ENCODE measurements at regions not wholly inside any gene's neighbourhood (a gene's known extent, or its start where the extent isn't known, plus 50 kb on each side); places are given as distances from the start of the nearest gene placed in this dataset.
"Not testable (repeated sequence)": the region's sequence is repeated elsewhere in the genome, so short reads cannot be mapped to it uniquely, and the experiment has no call there.

DNA sequence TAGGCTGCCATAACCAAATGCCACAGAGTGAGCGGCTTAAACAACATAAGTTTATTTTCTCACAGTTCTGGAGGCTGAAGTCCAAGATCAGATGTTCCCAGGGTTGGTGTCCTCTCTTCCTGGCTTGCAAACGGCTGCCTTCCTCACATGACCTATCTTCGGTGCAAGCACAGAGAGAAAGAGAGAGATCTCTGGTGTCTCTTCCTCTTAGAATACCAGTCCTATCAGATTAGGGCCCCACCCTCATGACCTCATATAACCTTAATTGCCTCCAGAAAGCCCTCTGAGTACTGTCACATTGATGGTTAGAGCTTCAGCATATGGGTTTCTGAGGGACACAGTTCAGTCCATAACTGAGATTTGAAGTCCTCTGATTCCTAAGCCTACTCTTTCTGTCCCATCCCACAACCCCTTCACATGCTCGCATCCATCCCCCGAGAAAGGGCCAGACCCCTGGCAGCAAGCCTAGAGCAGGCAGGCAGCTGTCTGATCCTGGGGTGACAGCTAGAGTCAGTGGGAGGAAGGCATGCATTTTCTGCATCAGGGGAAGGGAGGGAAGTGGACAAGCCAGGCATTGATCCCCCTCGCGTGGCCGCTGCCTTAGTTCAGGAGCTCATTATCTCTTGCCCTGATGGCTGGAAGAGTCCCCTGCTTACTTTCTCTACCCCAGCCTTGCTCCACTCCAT, 114.1 kb downstream of the FAR1 start:
- DNase-seq = peak; percentile 46

GRCh38 chr11:13784441-13784840, 116.0 kb downstream of the FAR1 start:
- DNase-seq = no peak

GRCh38 chr11:13784855-13785254, 116.4 kb downstream of the FAR1 start:
- no peak for DNase-seq

DNA sequence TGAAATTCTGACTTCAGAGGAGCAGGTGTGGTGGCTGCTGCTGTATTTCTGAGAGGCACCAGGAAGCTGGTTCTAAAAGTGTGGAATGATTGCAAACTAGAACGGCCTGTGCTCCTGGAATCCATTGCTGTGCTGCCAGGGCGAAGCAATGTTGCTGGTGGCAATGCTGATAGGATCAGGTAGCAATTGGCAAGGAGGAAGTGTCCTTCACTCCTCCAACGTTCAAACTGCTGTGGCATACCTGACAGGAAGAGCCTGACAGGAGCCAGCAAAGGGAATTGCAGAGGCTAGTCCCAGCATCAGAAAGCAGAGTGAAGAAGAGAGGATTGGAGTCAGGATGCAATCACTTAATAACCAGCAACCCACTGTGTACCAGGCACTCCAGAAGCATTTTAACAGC, 118.2 kb downstream of the FAR1 start:
- DNase-seq = no peak

- DNase-seq = not testable (repeated sequence)
These were observed 129.1 kb downstream of the FAR1 start for GRCh38 chr11:13797616-13798015.

DNA sequence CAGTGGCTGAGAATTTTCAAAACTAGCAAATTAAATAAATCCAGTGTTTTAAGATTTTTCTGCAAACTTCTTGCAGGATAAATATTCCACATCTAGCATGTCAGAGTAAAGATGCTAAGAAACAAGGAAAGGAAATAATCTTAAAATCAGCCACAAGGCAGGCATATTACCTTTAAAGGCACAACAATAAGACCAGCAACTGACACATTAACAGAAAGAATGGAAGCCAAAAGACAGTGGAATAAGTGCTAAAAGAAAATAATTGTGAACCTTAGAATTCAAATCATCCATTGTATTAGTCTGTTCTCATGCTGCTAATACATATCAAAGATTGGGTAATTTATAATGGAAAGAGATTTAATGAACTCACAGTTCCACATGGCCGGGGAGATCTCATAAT, 132.4 kb downstream of the FAR1 start:
- no peak for DNase-seq

DNA sequence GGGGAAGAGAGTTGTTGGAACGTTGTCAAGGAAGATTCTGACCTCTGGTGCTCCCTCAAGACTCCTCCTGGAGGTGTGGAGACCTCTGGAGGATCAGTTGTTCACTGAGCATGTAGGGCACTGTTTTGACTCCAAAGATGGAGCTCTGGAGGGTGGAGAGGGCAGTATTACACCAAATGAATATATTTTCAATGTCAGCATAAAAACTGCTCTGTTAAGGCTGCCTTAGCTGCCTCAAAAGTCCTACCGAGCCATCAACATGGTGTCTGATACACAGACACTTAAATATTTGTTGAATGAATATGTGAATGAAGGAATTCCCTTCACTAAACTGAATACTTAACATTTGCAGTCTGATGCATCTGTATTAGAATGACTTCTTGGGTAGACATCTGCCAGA, 144.2 kb upstream of the SPON1 start:
- DNase-seq = no peak

- no peak for DNase-seq
These were observed 135.8 kb upstream of the SPON1 start for GRCh38 chr11:13826505-13827278.

DNA sequence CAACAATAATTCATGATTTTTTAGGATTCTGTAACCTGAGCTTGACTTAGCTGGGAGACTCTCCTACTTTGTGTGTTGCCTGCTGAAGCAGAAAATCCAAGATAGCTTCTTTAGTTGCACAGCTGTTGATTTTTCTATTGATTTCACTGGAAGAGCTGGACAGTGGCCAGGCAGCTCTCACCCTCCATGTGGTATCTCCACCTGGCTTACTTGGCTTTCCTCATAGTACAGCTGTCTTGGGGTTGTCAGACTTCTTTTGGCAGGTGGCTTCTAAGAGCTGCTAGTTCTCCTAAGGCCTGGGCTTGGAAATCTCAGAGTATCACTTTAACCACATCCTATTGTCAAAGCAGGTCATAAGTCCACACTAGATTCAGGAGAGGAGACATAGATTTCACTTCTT, 130.8 kb upstream of the SPON1 start:
- DNase-seq = peak; percentile 55

DNA sequence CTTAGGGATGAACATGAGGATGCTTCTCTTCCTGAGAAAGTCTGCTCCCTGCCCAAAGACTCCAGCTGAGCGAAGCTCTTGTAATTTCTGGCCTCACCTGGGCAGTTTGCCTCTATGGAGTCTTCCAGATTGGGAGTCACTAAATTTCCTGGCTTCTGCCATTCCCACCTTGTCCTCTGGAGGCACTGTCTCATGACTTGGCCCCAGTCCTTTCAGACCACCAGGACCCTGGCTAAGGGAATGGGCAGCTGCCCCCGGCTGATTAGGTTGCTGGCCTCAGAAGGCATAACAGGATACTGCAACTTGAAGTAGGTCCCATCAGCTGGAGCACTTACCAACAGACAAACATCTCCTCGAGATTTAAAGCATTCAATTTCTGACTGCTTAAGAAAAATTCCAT, 128.1 kb upstream of the SPON1 start:
- DNase-seq = no peak

DNA sequence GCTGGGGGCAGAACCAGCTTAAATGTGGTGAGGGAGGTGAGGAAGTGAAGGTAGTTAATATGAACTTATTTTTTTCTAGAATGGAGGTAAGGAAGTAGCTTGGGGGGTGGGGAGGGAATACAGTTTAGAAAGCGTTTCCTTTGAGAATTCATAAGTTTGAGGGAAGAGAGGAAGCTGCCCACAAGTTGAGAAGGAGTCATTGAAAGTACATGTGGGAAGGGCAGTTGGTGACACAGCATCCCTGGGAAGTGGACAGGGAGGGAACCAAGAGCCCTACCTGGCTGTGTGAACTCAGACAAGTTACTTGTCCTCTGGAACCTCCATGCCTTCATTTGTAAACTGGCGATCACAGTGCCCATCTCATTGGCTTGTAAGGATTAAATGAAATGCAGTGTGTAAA, 125.9 kb upstream of the SPON1 start:
- DNase-seq = no peak

- no peak for DNase-seq
These were observed 125.2 kb upstream of the SPON1 start for GRCh38 chr11:13837286-13837685.

DNA sequence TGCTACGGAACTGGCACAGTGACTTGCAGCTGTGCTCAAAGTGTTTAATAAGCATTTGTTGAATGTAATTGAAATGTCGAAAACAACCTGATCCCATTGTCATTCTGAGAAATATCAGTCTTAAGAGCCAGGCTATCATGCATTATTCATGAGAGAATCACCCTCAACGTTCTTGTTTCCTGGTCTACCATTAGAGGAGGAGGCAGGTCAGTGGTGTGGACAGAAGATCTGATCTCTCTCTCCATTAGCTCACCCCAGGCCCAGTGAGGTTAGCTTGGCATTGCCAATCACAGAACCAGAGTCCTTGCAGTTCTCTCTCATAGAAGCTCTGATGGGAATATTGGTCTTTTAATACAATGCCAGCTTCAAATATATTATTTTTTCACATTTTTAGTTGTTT, 121.1 kb upstream of the SPON1 start:
- no peak for DNase-seq

- no peak for DNase-seq
These were observed 114.5 kb upstream of the SPON1 start for GRCh38 chr11:13848031-13848430.

GRCh38 chr11:13850231-13851005, 112.1 kb upstream of the SPON1 start:
- no peak for DNase-seq

DNA sequence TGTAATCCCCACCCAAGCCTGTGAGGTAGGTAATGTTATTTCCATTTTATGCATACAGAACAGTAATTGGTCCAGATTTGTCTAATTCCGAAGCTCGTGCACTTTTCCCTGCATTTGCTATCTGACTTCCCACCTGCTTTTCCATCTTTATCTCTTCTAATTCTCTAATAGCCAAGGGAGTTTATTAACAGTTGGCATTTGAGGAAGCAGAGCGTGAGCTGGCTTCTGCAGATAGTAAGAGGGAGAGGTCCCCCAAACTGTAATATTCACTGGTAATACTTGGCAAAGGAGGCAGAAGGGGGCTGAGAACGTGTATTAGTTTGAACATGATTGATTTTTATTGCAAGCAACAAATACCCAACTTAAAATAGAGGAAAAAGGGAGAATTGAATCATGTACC, 110.8 kb upstream of the SPON1 start:
- DNase-seq = no peak

DNA sequence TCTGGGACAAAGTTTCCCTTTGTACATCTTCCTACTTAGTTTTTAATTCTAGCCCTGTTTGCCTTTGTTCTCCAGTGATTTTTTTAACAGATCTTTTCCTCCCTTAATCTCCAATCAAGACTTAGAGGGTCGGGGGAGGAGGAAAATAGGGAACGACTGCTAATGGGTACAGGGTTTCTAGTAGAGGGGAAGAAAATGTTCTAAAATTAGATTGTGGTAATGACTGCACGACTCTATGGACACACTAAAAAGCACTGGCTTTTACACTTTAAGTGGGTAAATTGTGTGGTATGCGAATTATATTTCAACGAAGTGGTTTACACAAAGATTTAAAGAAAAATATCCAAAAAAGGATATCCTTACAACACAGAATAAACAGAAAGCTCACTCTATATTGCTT, 110.0 kb upstream of the SPON1 start:
- no peak for DNase-seq

GRCh38 chr11:13857828-13858227, 104.7 kb upstream of the SPON1 start:
- DNase-seq = no peak

DNA sequence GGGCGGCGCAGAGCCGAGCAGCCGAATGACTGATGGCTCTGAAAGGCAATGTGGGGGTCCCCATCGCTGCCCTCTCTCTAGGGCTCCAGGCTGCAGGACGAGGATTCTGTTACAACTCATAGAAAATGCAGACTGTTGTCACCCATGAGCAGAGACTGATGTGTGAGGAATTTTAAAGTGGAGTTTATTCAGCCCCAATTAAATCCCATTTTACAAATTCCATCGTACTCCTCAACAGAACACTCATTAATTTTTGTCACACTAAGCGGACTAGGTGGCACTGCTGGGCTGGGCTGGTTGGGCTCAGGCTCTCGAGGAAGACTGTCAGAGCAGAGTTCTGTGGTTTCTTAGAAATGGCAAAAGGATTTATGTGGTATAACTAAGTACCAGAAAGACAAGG, 102.6 kb upstream of the SPON1 start:
- DNase-seq = peak; percentile 21

GRCh38 chr11:13861411-13861810, 101.1 kb upstream of the SPON1 start:
- DNase-seq = no peak

DNA sequence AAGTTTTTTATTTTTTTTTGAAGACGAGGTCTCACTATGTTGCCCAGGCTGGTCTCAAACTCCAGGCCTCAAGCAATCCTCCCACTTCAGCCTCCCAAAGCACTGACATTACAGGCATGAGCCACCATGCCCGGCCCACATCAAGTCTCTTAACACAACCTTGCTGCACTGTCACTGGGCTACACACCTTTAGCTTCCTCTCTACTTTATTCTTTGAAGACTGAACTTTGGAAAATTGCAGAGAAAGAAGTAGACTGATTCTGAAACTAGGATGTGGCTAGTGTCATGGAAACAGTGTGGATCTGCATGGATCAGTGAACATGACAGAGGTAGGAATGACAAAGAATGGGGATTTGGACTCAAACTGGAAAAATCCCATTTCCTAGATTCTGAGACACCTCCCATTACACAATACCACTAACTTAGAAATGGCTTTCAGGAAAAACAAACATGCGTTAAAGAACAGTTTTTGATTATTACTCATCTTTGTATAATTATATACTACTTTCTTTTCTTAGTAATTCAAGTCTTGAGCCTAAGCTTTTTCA, 99.6 kb upstream of the SPON1 start:
- peak; percentile 3 for DNase-seq

- DNase-seq = no peak
These were observed 93.7 kb upstream of the SPON1 start for GRCh38 chr11:13868710-13869397.

- no peak for DNase-seq
These were observed 93.1 kb upstream of the SPON1 start for GRCh38 chr11:13869398-13869886.

Measured in right forelimb (tissue), 1 donor.